Prostate gland (tissue), 2 donors: ENCODE measurements at regions not wholly inside any gene's neighbourhood (a gene's known extent, or its start where the extent isn't known, plus 50 kb on each side); places are given as distances from the start of the nearest gene placed in this dataset.

Source experiments
- POLR2AphosphoS5 ChIP-seq: sonication (generic); formaldehyde crosslinking; IDR thresholded peaks from one replicate; pipeline ENCODE4 v1.6.1; 2017; ENCODE audit warnings: antibody characterized with exemption
- TF ChIP-seq, protein P1 (sequence below), 4 experiments: fragments of 200-600 bp in 2 of 4; fragments of 450-650 bp in 2 of 4; sonication (generic) in 2 of 4; IDR thresholded peaks; 1 replicate in 3 of 4; 2 replicates in 1 of 4; pipeline ENCODE4 v1.5.1; 2016 to 2019; ENCODE audit warnings: antibody characterized with exemption in 4 of 4, mild to moderate bottlenecking in 2 of 4, moderate library complexity in 2 of 4

GRCh38 chrX:98380556-98380955, 1496.8 kb downstream of the RPA4 start:
- TF ChIP-seq, protein P1, sequence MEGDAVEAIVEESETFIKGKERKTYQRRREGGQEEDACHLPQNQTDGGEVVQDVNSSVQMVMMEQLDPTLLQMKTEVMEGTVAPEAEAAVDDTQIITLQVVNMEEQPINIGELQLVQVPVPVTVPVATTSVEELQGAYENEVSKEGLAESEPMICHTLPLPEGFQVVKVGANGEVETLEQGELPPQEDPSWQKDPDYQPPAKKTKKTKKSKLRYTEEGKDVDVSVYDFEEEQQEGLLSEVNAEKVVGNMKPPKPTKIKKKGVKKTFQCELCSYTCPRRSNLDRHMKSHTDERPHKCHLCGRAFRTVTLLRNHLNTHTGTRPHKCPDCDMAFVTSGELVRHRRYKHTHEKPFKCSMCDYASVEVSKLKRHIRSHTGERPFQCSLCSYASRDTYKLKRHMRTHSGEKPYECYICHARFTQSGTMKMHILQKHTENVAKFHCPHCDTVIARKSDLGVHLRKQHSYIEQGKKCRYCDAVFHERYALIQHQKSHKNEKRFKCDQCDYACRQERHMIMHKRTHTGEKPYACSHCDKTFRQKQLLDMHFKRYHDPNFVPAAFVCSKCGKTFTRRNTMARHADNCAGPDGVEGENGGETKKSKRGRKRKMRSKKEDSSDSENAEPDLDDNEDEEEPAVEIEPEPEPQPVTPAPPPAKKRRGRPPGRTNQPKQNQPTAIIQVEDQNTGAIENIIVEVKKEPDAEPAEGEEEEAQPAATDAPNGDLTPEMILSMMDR (IDR thresholded peaks at IDR 0.05), result no peak
- TF ChIP-seq POLR2AphosphoS5, result no peak
